ENCODE measurements at regions not wholly inside any gene's neighbourhood (a gene's known extent, or its start where the extent isn't known, plus 50 kb on each side); places are given as distances from the start of the nearest gene placed in this dataset.

DNA sequence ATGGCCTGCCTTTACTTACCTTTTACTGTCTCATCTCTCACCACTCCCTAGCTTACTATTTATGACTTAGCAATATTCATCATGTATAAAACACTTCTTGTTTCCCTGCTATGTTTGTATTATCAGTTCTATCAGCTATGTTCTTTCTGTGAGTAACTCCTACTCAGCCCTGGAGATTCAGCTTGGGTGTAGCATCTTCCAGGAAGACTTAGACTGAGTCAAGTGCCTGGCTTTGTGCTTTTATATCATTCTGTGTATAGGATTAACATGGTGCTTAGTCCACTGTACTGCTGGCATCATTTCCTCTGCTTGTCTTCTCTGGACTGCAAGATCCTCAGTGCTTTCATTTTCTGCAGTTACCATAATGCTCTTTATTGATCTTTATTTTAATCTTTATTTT is 257.8 kb downstream of the BTBD3 start (continued):
- TF ChIP-seq MAFK (IDR thresholded peaks at IDR 0.05; ENCODE audit: low read depth, low read length), result no peak

Measured in H1 (cell line).